HL-60 (cell line): ENCODE measurements at regions not wholly inside any gene's neighbourhood (a gene's known extent, or its start where the extent isn't known, plus 50 kb on each side); places are given as distances from the start of the nearest gene placed in this dataset.

Experiments used
- DNase-seq, 2 experiments: peaks; one replicate each; pipeline ENCODE4 v3.0.0-alpha.2; 2010 to 2020; ENCODE audit warnings: low read depth in 1 of 2, low spot score in 1 of 2
- H3K27ac ChIP-seq: fragments of 250-450 bp; sonication (Bioruptor Pico); replicated peaks from 2 replicates; pipeline ENCODE4 v1.5.1; 2020; ENCODE audit warnings: mild to moderate bottlenecking, moderate library complexity
- H3K27me3 ChIP-seq: fragments of 250-450 bp; sonication (Bioruptor Pico); 2 replicates; pipeline ENCODE4 v1.5.1; 2021; ENCODE audit warnings: mild to moderate bottlenecking, moderate library complexity; ENCODE audit not compliant: insufficient read depth, poor library complexity, severe bottlenecking
- H3K4me3 ChIP-seq: replicated peaks from 2 replicates; pipeline ENCODE4 v1.5.1; 2011; ENCODE audit warnings: mild to moderate bottlenecking, control low read depth, low read length; ENCODE audit not compliant: insufficient read depth
- GABPA ChIP-seq: IDR thresholded peaks from 2 replicates; pipeline ENCODE4 v1.6.1; 2012; ENCODE audit warnings: low read depth
- POLR2AphosphoS5 ChIP-seq: IDR thresholded peaks from 2 replicates; pipeline ENCODE4 v1.6.1; 2012; ENCODE audit warnings: low read depth
- SPI1 ChIP-seq: IDR thresholded peaks from 2 replicates; pipeline ENCODE4 v1.6.1; 2012; ENCODE audit warnings: low read depth, mild to moderate bottlenecking, borderline replicate concordance
- TF ChIP-seq, protein P1 (sequence below): IDR thresholded peaks from one replicate; pipeline ENCODE4 v1.5.1; 2011; ENCODE audit warnings: low read length, control low read depth, inconsistent platforms; ENCODE audit not compliant: insufficient read depth
- TF ChIP-seq, protein P2 (sequence below): IDR thresholded peaks from 2 replicates; pipeline ENCODE4 v1.6.1; 2012; ENCODE audit warnings: low read depth; ENCODE audit not compliant: insufficient replicate concordance

DNA sequence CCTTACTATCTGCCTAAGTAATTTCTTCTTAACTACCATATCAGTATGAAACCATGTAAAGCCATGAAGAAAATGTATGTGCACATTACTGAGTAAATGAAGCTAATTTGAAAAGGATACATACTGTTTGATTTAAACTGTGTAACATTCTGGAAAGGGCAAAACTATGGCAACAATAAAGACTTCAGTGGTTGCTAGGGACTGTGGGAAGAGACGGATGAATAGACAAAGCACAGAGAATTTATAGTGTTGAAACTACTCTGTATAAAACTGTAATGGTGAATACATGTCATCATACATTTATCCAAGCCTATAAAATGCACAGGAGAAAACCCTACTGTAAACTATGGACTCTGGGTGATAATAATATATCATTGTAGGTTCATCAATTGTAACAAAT is 1103.7 kb upstream of the EPHA6 start:
- no peak for DNase-seq
- Histone ChIP-seq H3K4me3 (no peak overlapping the region), H3K27me3 (no peaks in the 10 kb centered on the region), H3K27ac (no peak overlapping the region)
- TF ChIP-seq SPI1 (no peak), POLR2AphosphoS5 (no peak), GABPA (no peak)
- TF ChIP-seq, protein P1, sequence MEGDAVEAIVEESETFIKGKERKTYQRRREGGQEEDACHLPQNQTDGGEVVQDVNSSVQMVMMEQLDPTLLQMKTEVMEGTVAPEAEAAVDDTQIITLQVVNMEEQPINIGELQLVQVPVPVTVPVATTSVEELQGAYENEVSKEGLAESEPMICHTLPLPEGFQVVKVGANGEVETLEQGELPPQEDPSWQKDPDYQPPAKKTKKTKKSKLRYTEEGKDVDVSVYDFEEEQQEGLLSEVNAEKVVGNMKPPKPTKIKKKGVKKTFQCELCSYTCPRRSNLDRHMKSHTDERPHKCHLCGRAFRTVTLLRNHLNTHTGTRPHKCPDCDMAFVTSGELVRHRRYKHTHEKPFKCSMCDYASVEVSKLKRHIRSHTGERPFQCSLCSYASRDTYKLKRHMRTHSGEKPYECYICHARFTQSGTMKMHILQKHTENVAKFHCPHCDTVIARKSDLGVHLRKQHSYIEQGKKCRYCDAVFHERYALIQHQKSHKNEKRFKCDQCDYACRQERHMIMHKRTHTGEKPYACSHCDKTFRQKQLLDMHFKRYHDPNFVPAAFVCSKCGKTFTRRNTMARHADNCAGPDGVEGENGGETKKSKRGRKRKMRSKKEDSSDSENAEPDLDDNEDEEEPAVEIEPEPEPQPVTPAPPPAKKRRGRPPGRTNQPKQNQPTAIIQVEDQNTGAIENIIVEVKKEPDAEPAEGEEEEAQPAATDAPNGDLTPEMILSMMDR: no peak
- TF ChIP-seq, protein P2, sequence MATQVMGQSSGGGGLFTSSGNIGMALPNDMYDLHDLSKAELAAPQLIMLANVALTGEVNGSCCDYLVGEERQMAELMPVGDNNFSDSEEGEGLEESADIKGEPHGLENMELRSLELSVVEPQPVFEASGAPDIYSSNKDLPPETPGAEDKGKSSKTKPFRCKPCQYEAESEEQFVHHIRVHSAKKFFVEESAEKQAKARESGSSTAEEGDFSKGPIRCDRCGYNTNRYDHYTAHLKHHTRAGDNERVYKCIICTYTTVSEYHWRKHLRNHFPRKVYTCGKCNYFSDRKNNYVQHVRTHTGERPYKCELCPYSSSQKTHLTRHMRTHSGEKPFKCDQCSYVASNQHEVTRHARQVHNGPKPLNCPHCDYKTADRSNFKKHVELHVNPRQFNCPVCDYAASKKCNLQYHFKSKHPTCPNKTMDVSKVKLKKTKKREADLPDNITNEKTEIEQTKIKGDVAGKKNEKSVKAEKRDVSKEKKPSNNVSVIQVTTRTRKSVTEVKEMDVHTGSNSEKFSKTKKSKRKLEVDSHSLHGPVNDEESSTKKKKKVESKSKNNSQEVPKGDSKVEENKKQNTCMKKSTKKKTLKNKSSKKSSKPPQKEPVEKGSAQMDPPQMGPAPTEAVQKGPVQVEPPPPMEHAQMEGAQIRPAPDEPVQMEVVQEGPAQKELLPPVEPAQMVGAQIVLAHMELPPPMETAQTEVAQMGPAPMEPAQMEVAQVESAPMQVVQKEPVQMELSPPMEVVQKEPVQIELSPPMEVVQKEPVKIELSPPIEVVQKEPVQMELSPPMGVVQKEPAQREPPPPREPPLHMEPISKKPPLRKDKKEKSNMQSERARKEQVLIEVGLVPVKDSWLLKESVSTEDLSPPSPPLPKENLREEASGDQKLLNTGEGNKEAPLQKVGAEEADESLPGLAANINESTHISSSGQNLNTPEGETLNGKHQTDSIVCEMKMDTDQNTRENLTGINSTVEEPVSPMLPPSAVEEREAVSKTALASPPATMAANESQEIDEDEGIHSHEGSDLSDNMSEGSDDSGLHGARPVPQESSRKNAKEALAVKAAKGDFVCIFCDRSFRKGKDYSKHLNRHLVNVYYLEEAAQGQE: no peak

DNA sequence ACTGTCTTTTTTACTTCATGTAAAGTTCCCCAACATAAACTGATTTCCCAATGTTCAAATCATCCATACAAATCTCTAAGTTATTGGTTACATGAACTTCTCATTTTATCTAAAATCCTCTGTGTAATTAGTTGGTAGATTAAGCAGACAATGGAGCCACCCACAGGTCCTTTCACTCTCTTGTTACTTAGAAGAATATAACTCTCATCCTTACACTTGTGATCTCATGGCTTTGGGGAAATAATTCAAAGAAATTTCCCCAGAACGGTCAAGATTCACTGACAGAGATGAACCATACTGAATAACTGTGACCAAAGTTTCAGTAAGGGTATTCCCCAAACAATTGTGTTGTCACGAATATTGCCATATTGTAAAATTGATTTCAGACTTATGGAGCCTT is 1102.6 kb upstream of the EPHA6 start:
- H3K4me3 ChIP-seq: no peak overlapping the region
- TF ChIP-seq, protein P1: no peak
- TF ChIP-seq SPI1 (no peak), POLR2AphosphoS5 (no peak), GABPA (no peak)
- TF ChIP-seq, protein P2: no peak
- no peak for DNase-seq
- H3K27me3 ChIP-seq: no peaks in the 10 kb centered on the region
- H3K27ac ChIP-seq: no peak overlapping the region

DNA sequence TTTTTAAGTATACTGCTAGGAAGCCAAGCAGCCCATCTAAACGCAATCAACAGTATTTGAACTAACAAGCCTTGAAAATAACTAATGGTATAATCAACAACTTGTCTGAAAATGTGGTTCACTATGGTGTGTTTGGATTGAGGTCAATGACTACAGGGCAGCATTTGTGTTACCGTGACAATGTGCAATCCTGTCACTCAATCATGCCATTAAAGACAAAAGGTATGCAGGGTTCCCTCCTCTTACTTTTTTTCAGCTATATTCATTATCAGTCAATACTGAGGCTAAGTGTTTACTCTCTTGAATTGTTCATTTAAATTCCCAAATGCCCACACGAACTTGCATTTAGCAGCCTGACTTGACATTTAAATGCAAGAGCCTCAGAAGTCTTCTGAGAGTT is 1099.3 kb upstream of the EPHA6 start:
- DNase-seq: no peak
- H3K4me3 ChIP-seq: no peak overlapping the region
- no peak for TF ChIP-seq SPI1
- TF ChIP-seq, protein P1: no peak
- TF ChIP-seq POLR2AphosphoS5: no peak
- TF ChIP-seq GABPA: no peak
- TF ChIP-seq, protein P2: no peak
- no peaks in the 10 kb centered on the region for H3K27me3 ChIP-seq
- no peak overlapping the region for H3K27ac ChIP-seq
